ENCODE measurements at regions not wholly inside any gene's neighbourhood (a gene's known extent, or its start where the extent isn't known, plus 50 kb on each side); places are given as distances from the start of the nearest gene placed in this dataset.
"Not testable (repeated sequence)": the region's sequence is repeated elsewhere in the genome, so short reads cannot be mapped to it uniquely, and the experiment has no call there.

GRCh38 chr9:81801190-81801589, 111.8 kb upstream of the TLE1 start:
- Histone ChIP-seq H3K4me3 (no peak overlapping the region), H3K4me1 (no peaks in the 10 kb centered on the region), H3K27me3 (no peaks in the 10 kb centered on the region), H3K27ac (no peak overlapping the region), H3K36me3 (no peaks in the 10 kb centered on the region), H3K9me3 (no peaks in the 10 kb centered on the region)
- 70 to 73% methylated on average over 3 of the region's 3 CpGs for whole genome bisulfite sequencing, 2 donors (ENCODE audit: low coverage in 1 of 2)
- no peak for ATAC-seq
- no peak for TF ChIP-seq POLR2AphosphoS5 (IDR thresholded peaks at IDR 0.05)
- no peak for TF ChIP-seq POLR2A (IDR thresholded peaks at IDR 0.05)
- TF ChIP-seq CTCF (IDR thresholded peaks at IDR 0.05) = no peak
- no peak for TF ChIP-seq EP300 (IDR thresholded peaks at IDR 0.05)

GRCh38 chr9:81804306-81804705, 115.0 kb upstream of the TLE1 start:
- WGBS, 2 donors (ENCODE audit: low coverage in 1 of 2) = 39 to 57% methylated on average over 4 to 5 of the region's 5 CpGs
- Histone ChIP-seq H3K4me3 (no peak overlapping the region), H3K27ac (peak overlapping the region in 2 of 4 donors; percentile 9 to 15), H3K27me3 (no peaks in the 10 kb centered on the region), H3K4me1 (no peaks in the 10 kb centered on the region), H3K36me3 (no peaks in the 10 kb centered on the region), H3K9me3 (no peaks in the 10 kb centered on the region)
- TF ChIP-seq CTCF (IDR thresholded peaks at IDR 0.05) (no peak), POLR2AphosphoS5 (IDR thresholded peaks at IDR 0.05) (peak; percentile 55)
- no peak for ATAC-seq

GRCh38 chr9:81811688-81812087, 116.5 kb upstream of the SPATA31D4 start:
- H3K9me3 ChIP-seq, H3K27me3 ChIP-seq, ATAC-seq, H3K27ac ChIP-seq, H3K36me3 ChIP-seq, H3K4me3 ChIP-seq: not testable (repeated sequence)
- 93 to 95% methylated on average over 2 to 3 of the region's 3 CpGs for WGBS, 2 donors (ENCODE audit: low coverage in 1 of 2)
- H3K4me1 ChIP-seq = peaks cover 0 to 24% (median 0%) of the 10 kb centered on the region in 3 donors

- Histone ChIP-seq H3K4me3 (no peak overlapping the region), H3K27ac (peak overlapping the region in 3 of 4 donors; percentile 45 to 64 (median 53)), H3K27me3 (no peaks in the 10 kb centered on the region), H3K36me3 (no peaks in the 10 kb centered on the region), H3K9me3 (no peaks in the 10 kb centered on the region), H3K4me1 (peaks cover 0 to 30% (median 0%) of the 10 kb centered on the region in 3 donors)
- ATAC-seq = no peak
- no peak for TF ChIP-seq EP300 (IDR thresholded peaks at IDR 0.05)
- no peak for TF ChIP-seq POLR2A (IDR thresholded peaks at IDR 0.05)
- no peak for TF ChIP-seq CTCF (IDR thresholded peaks at IDR 0.05)
- TF ChIP-seq POLR2AphosphoS5 (IDR thresholded peaks at IDR 0.05) = no peak
Observed at GRCh38 chr9:81814401-81814793, 113.8 kb upstream of the SPATA31D4 start.

- H3K4me3 ChIP-seq = no peak overlapping the region
- H3K4me1 ChIP-seq = peaks cover 2 to 35% (median 4%) of the 10 kb centered on the region in 3 donors
- ATAC-seq = no peak
- no peaks in the 10 kb centered on the region for H3K27me3 ChIP-seq
- 27 to 36% methylated on average over 3 of the region's 3 CpGs for WGBS, 2 donors (ENCODE audit: low coverage in 1 of 2)
- H3K36me3 ChIP-seq = no peaks in the 10 kb centered on the region
- H3K27ac ChIP-seq = peak overlapping the region in 3 of 4 donors; percentile 45 to 64 (median 53)
- TF ChIP-seq POLR2A (IDR thresholded peaks at IDR 0.05) = no peak
- TF ChIP-seq EP300 (IDR thresholded peaks at IDR 0.05) = no peak
- TF ChIP-seq CTCF (IDR thresholded peaks at IDR 0.05) = no peak
- no peak for TF ChIP-seq POLR2AphosphoS5 (IDR thresholded peaks at IDR 0.05)
- H3K9me3 ChIP-seq = no peaks in the 10 kb centered on the region
Observed at GRCh38 chr9:81814794-81815464, 113.3 kb upstream of the SPATA31D4 start.

All from gastroesophageal sphincter (tissue), 4 donors.